B cell (primary cell): ENCODE measurements at regions not wholly inside any gene's neighbourhood (a gene's known extent, or its start where the extent isn't known, plus 50 kb on each side); places are given as distances from the start of the nearest gene placed in this dataset.

Experiments used
- ATAC-seq: fragments of 200-7000 bp; cut with Tn5 transposase; one replicate; pipeline ENCODE4 v1.10.0; 2021; ENCODE audit warnings: low read depth, mild to moderate bottlenecking, moderate number of reproducible peaks, moderate library complexity
- CTCF ChIA-PET: fragments of 350-600 bp; sonication (Branson Sonifier 250); formaldehyde crosslinking; loops from one replicate; lab custom pipeline; 2021; ENCODE audit warnings: antibody characterized with exemption, inconsistent platforms; lab: Charles Lee
- POLR2A ChIA-PET: fragments of 350-600 bp; sonication (Branson Sonifier 250); formaldehyde crosslinking; loops from one replicate; lab custom pipeline; 2021; ENCODE audit warnings: antibody characterized with exemption; lab: Charles Lee
- DNase-seq: peaks from one replicate; pipeline ENCODE4 v3.0.0; 2013
- H2AFZ ChIP-seq: 2 replicates; pipeline ENCODE4 v1.6.1; 2012; ENCODE audit warnings: mild to moderate bottlenecking, low read depth, low read length; ENCODE audit not compliant: insufficient read depth, poor library complexity, severe bottlenecking
- H3K27ac ChIP-seq, 2 donors: 1 replicate in 1 of 2; 2 replicates in 1 of 2; pipeline ENCODE4 v1.5.1; 2012 to 2013; ENCODE audit warnings: low read length in 2 of 2, mild to moderate bottlenecking in 2 of 2, moderate library complexity in 1 of 2
- H3K27me3 ChIP-seq, 4 experiments: fragments of 200-600 bp in 1 of 4; sonication (generic) in 1 of 4; replicated peaks in 1 of 4; 1 replicate in 2 of 4; 2 replicates in 2 of 4; pipeline versions ENCODE4 v1.6.1 to v1.7.0; 2013 to 2016; ENCODE audit warnings: low read length in 3 of 4, mild to moderate bottlenecking in 2 of 4, mixed read lengths in 1 of 4, moderate library complexity in 1 of 4; ENCODE audit not compliant: insufficient read depth in 4 of 4, control insufficient read depth in 3 of 4; ENCODE audit errors: control extremely low read depth in 1 of 4
- H3K36me3 ChIP-seq, 2 experiments: replicated peaks in 1 of 2; 1 replicate in 1 of 2; 2 replicates in 1 of 2; pipeline versions ENCODE4 v1.6.1 to v1.7.1; 2013; ENCODE audit warnings: low read length in 1 of 2; ENCODE audit not compliant: insufficient read depth in 2 of 2, control insufficient read depth in 1 of 2; ENCODE audit errors: control extremely low read depth in 1 of 2, extremely low read depth in 1 of 2
- H3K4me1 ChIP-seq, 2 donors: fragments of 200-600 bp in 1 of 2; sonication (generic) in 1 of 2; 1 replicate in 1 of 2; 2 replicates in 1 of 2; pipeline versions ENCODE4 v1.5.1 to v1.6.1; 2013 to 2017; ENCODE audit warnings: low read length in 2 of 2; ENCODE audit not compliant: control insufficient read depth in 2 of 2, insufficient read depth in 2 of 2
- H3K4me2 ChIP-seq: replicated peaks from 2 replicates; pipeline ENCODE3; 2012; ENCODE audit warnings: mild to moderate bottlenecking, low read depth, low read length; ENCODE audit not compliant: poor library complexity, severe bottlenecking
- H3K4me3 ChIP-seq, 5 experiments: fragments of 200-600 bp in 1 of 5; sonication (generic) in 1 of 5; 1 replicate in 3 of 5; 2 replicates in 2 of 5; pipeline versions ENCODE4 v1.5.1 to v1.7.0; 2011 to 2016; ENCODE audit warnings: low read length in 4 of 5, mild to moderate bottlenecking in 4 of 5, low read depth in 2 of 5, control low read depth in 1 of 5, moderate library complexity in 1 of 5; ENCODE audit not compliant: insufficient read depth in 1 of 5; ENCODE audit errors: control extremely low read depth in 1 of 5, extremely low read depth in 1 of 5
- H3K79me2 ChIP-seq: fragments of 200-600 bp; sonication (generic); one replicate; pipeline ENCODE4 v1.6.0; 2016; ENCODE audit warnings: low read length; ENCODE audit not compliant: control insufficient read depth, insufficient read depth
- H3K9ac ChIP-seq: fragments of 200-600 bp; sonication (generic); 2 replicates; pipeline ENCODE4 v1.6.1; 2017; ENCODE audit warnings: mild to moderate bottlenecking, low read length, moderate library complexity
- H3K9me3 ChIP-seq, 3 donors: one replicate each; pipeline versions ENCODE4 v1.6.1 to v1.7.1; 2013; ENCODE audit warnings: low read length in 2 of 3; ENCODE audit not compliant: control insufficient read depth in 2 of 3, insufficient read depth in 1 of 3; ENCODE audit errors: control extremely low read depth in 1 of 3
- H4K20me1 ChIP-seq: 2 replicates; pipeline ENCODE4 v1.6.0; 2012; ENCODE audit warnings: mild to moderate bottlenecking, low read length; ENCODE audit not compliant: insufficient read depth, control insufficient read depth, poor library complexity, severe bottlenecking
- H3K27ac Mint-ChIP-seq: one replicate; pipeline ENCODE4 v1.8.0; 2021; ENCODE audit warnings: mixed read lengths
- H3K27me3 Mint-ChIP-seq: one replicate; pipeline ENCODE4 v1.8.0; 2021; ENCODE audit warnings: mixed read lengths
- H3K4me1 Mint-ChIP-seq: one replicate; pipeline ENCODE4 v1.8.0; 2021; ENCODE audit warnings: mixed read lengths
- H3K4me3 Mint-ChIP-seq: one replicate; pipeline ENCODE4 v1.8.0; 2021; ENCODE audit warnings: mixed read lengths
- H3K9me3 Mint-ChIP-seq: one replicate; pipeline ENCODE4 v1.8.0; 2022; ENCODE audit warnings: mixed read lengths; ENCODE audit not compliant: insufficient read depth
- CTCF ChIP-seq: fragments of 200-600 bp; IDR thresholded peaks from one replicate; pipeline ENCODE4 v1.8.0; 2022; ENCODE audit warnings: antibody characterized with exemption, mild to moderate bottlenecking
- EZH2 ChIP-seq: IDR thresholded peaks from 2 replicates; pipeline ENCODE4 v1.6.1; 2012; ENCODE audit warnings: borderline replicate concordance, low read depth, mild to moderate bottlenecking, moderate library complexity, low read length; ENCODE audit not compliant: insufficient read depth, poor library complexity, severe bottlenecking
- WGBS: methylation state at CpG from one replicate; pipeline ENCODE4 v1.1.5; 2013; ENCODE audit warnings: missing lambda C conversion rate; ENCODE audit not compliant: insufficient coverage; 5-methylcytosine and 5-hydroxymethylcytosine counted together
- intact Hi-C: fragments of 100-400 bp; cut with micrococcal nuclease; formaldehyde crosslinking; loops from one replicate; pipeline ENCODE4 v1.10.0; 2022

DNA sequence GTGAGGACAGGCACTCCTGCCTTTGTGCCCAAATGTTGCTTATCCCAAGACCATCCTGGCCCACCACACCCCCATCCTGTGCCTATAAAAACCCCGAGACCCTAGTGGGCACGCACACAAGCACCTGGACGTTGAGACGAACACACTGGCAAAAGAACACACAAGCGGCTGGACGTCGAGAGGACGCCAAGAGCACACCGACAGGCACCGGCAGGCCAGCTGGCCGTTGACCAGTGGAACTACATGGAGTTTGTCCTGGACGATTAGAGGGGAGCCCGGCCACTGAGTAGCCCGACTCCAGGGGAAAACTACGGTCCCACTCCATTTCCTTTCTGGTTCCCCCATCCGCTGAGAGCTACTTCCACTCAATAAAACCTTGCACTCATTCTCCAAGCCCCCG is 301.7 kb downstream of the PCDH10 start:
- Histone ChIP-seq H3K79me2 (no peaks in the 10 kb centered on the region), H3K4me1 (no peaks in the 10 kb centered on the region), H3K27ac (no peak overlapping the region), H3K4me3 (no peak overlapping the region), H3K27me3 (no peaks in the 10 kb centered on the region), H3K9me3 (peaks cover 0 to 4% (median 0%) of the 10 kb centered on the region in 3 donors), H3K9ac (no peak overlapping the region), H3K4me2 (no peak overlapping the region), H2AFZ (no peak overlapping the region), H3K36me3 (no peaks in the 10 kb centered on the region), H4K20me1 (no peaks in the 10 kb centered on the region)
- Mint-ChIP-seq H3K27ac (no peak overlapping the region), H3K4me1 (no peaks in the 10 kb centered on the region), H3K27me3 (no peaks in the 10 kb centered on the region), H3K9me3 (peaks cover 3% of the 10 kb centered on the region), H3K4me3 (no peak overlapping the region)
- WGBS, result 91% methylated on average over 14 of the region's 17 CpGs
- ChIA-PET CTCF (no interaction called here), POLR2A (no interaction called here)
- ATAC-seq (no peak), DNase-seq (no peak)
- intact Hi-C loops, result no loop called here
- TF ChIP-seq CTCF, result no peak
- no peak for TF ChIP-seq EZH2

DNA sequence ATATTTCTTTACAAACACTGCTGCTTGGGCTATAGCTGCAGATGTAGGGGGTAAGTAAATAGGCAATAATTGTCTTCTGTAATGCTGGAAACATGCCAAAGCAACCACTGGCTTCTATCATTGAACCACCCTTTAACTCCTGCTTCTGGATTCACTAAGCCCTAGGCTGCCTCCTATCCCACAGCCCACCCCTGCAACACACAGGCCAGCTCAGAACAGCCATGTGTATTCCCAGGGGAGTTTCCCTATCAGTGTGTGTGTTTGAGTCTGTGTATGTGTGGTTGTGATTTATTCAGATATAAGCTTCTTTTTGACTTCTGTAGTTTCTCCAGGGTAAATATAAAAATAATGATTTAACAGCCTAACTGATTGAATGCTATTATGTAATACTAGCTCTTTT is 291.3 kb downstream of the PCDH10 start:
- Histone ChIP-seq H3K4me3 (no peak overlapping the region), H3K4me2 (no peak overlapping the region), H3K9me3 (no peaks in the 10 kb centered on the region), H3K4me1 (no peaks in the 10 kb centered on the region), H3K36me3 (no peaks in the 10 kb centered on the region), H3K9ac (no peak overlapping the region), H3K27me3 (no peaks in the 10 kb centered on the region), H3K27ac (no peak overlapping the region), H2AFZ (no peak overlapping the region), H3K79me2 (no peaks in the 10 kb centered on the region), H4K20me1 (no peaks in the 10 kb centered on the region)
- Mint-ChIP-seq H3K4me1 (no peaks in the 10 kb centered on the region), H3K4me3 (no peak overlapping the region), H3K27me3 (no peaks in the 10 kb centered on the region), H3K9me3 (no peaks in the 10 kb centered on the region), H3K27ac (no peak overlapping the region)
- intact Hi-C loops, result no loop called here
- POLR2A ChIA-PET, result no interaction called here
- no peak for DNase-seq
- CTCF ChIA-PET, result no interaction called here
- TF ChIP-seq EZH2 (no peak), CTCF (no peak)
- ATAC-seq, result no peak
